Thoracic aorta (tissue), 2 donors: ENCODE measurements at regions not wholly inside any gene's neighbourhood (a gene's known extent, or its start where the extent isn't known, plus 50 kb on each side); places are given as distances from the start of the nearest gene placed in this dataset.

Source experiments
- ATAC-seq: fragments of 150-250 bp; one replicate; pipeline ENCODE4 v1.8.0; 2017; ENCODE audit warnings: low read depth; ENCODE audit not compliant: insufficient number of reproducible peaks, low FRiP score
- DNase-seq: peaks from one replicate; pipeline ENCODE4 v3.0.0-alpha.2; 2020; ENCODE audit warnings: low spot score
- H3K27ac ChIP-seq, 2 donors: fragments of 200-600 bp; sonication (generic); 1 replicate in 1 of 2; 2 replicates in 1 of 2; pipeline ENCODE4 v1.5.1; 2016; ENCODE audit warnings: mild to moderate bottlenecking in 2 of 2, moderate library complexity in 2 of 2
- H3K27me3 ChIP-seq: fragments of 200-600 bp; sonication (generic); replicated peaks from 2 replicates; pipeline ENCODE4 v1.6.0; 2016; ENCODE audit warnings: mild to moderate bottlenecking; ENCODE audit not compliant: insufficient read depth
- H3K36me3 ChIP-seq: fragments of 200-600 bp; sonication (generic); one replicate; pipeline ENCODE4 v1.5.1; 2016
- H3K4me1 ChIP-seq, 2 donors: fragments of 200-600 bp; sonication (generic); 1 replicate in 1 of 2; 2 replicates in 1 of 2; pipeline versions ENCODE4 v1.5.1 to v1.6.0; 2016; ENCODE audit warnings: low read depth in 2 of 2, mild to moderate bottlenecking in 1 of 2; ENCODE audit not compliant: control insufficient read depth in 1 of 2
- H3K4me3 ChIP-seq: fragments of 200-600 bp; sonication (generic); 2 replicates; pipeline ENCODE4 v1.5.1; 2016; ENCODE audit warnings: mild to moderate bottlenecking
- H3K9me3 ChIP-seq: fragments of 200-600 bp; sonication (generic); 2 replicates; pipeline ENCODE4 v1.5.1; 2016
- TF ChIP-seq, protein P1 (sequence below): fragments of 200-600 bp; sonication (generic); IDR thresholded peaks from one replicate; pipeline ENCODE4 v1.5.1; 2019; ENCODE audit warnings: antibody characterized with exemption

DNA sequence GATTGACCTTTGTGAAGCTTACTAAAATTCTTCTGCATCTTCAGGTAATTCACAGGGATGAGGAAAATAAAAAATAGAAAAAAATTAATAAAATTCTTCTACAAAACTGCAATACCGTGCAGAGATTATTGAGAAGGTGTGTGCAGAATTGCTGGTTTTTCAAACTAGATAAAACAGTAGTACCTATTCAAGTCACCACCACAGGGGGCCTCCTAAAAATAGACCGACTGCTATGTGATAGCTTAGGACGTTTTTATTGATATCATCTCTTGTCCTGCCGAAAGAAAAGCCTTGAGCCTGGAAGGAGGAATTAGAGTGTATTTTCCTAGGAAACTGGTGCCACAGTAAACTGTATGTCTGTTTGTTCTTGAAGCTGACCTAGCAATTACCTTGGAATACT, 325.9 kb downstream of the ZFHX3 start:
- Histone ChIP-seq H3K36me3 (no peaks in the 10 kb centered on the region), H3K27ac (no peak overlapping the region), H3K4me1 (no peaks in the 10 kb centered on the region), H3K9me3 (no peaks in the 10 kb centered on the region), H3K4me3 (no peak overlapping the region), H3K27me3 (no peaks in the 10 kb centered on the region)
- DNase-seq (no peak), ATAC-seq (no peak)
- TF ChIP-seq, protein P1, sequence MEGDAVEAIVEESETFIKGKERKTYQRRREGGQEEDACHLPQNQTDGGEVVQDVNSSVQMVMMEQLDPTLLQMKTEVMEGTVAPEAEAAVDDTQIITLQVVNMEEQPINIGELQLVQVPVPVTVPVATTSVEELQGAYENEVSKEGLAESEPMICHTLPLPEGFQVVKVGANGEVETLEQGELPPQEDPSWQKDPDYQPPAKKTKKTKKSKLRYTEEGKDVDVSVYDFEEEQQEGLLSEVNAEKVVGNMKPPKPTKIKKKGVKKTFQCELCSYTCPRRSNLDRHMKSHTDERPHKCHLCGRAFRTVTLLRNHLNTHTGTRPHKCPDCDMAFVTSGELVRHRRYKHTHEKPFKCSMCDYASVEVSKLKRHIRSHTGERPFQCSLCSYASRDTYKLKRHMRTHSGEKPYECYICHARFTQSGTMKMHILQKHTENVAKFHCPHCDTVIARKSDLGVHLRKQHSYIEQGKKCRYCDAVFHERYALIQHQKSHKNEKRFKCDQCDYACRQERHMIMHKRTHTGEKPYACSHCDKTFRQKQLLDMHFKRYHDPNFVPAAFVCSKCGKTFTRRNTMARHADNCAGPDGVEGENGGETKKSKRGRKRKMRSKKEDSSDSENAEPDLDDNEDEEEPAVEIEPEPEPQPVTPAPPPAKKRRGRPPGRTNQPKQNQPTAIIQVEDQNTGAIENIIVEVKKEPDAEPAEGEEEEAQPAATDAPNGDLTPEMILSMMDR, result no peak

DNA sequence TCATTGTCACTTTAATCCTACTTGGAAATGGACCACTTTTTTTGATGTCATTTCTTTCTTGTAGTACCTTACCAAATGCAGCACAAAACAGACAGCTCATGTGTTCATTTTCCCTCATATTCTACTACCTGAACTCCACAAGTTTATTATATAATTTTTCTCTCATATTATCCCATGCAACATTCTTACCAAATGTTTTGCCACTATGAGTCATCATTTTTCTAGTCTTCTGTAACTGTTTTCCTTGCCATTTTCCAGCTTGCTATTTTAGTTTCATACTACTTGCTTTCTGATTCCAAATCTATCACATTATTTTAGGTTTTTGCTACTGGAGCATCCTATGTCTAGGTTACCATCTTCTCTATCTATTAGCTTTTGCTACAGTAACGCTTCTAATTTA, 332.7 kb downstream of the ZFHX3 start:
- TF ChIP-seq, protein P1, result no peak
- Histone ChIP-seq H3K4me3 (no peak overlapping the region), H3K4me1 (peaks cover 4 to 15% of the 10 kb centered on the region in 2 donors), H3K27me3 (no peaks in the 10 kb centered on the region), H3K36me3 (no peaks in the 10 kb centered on the region), H3K9me3 (peaks cover 20% of the 10 kb centered on the region), H3K27ac (peak overlapping the region in 1 of 2 donors; percentile 3)
- DNase-seq (no peak), ATAC-seq (no peak)

DNA sequence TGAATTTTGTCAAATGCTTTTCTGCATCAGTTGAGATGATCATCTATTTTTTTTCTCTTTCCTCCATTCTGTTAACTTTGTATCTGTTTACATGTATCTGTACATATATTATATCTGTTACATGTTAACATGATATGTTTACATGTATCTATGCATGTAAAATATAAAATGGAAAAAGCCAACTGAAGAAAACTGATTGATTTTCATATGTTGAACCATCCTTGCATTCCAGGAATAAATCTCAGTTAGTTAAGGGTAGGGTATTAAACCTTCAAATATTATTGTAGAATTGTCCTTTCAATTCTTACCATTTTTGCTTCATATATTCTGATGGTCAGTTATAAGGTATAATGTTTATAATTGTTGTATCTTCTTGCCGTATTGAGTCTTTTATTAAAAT, 336.1 kb downstream of the ZFHX3 start:
- no peaks in the 10 kb centered on the region for H3K27me3 ChIP-seq
- H3K4me1 ChIP-seq, result peaks cover 4 to 15% of the 10 kb centered on the region in 2 donors
- no peak overlapping the region for H3K4me3 ChIP-seq
- DNase-seq (no peak), ATAC-seq (no peak)
- TF ChIP-seq, protein P1, result no peak
- no peak overlapping the region for H3K27ac ChIP-seq
- peaks cover 23% of the 10 kb centered on the region for H3K9me3 ChIP-seq
- H3K36me3 ChIP-seq, result no peaks in the 10 kb centered on the region

DNA sequence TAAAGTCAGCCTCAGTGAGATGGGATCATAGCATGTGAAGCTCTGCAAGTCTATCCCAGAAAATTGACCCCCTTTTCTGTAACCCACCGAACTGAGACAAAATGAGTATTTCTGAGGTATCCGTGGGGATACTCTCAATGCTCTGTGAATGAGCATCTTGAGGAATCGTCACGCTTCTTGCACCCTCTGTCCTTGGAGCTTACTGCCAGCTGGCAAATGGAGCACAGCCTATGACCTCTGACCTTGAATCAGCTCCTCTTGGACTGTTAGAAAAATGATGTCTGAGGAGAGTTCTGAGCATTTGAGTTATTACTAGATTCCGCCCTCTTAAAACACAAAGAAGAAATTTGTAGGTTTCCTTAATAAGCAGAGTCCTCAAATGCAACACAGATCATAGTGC, 342.1 kb downstream of the ZFHX3 start:
- DNase-seq, result no peak
- H3K27ac ChIP-seq, result no peak overlapping the region
- peaks cover 7% of the 10 kb centered on the region for H3K9me3 ChIP-seq
- no peaks in the 10 kb centered on the region for H3K27me3 ChIP-seq
- TF ChIP-seq, protein P1, result no peak
- H3K36me3 ChIP-seq, result no peaks in the 10 kb centered on the region
- H3K4me1 ChIP-seq, result no peaks in the 10 kb centered on the region
- ATAC-seq, result no peak
- no peak overlapping the region for H3K4me3 ChIP-seq

DNA sequence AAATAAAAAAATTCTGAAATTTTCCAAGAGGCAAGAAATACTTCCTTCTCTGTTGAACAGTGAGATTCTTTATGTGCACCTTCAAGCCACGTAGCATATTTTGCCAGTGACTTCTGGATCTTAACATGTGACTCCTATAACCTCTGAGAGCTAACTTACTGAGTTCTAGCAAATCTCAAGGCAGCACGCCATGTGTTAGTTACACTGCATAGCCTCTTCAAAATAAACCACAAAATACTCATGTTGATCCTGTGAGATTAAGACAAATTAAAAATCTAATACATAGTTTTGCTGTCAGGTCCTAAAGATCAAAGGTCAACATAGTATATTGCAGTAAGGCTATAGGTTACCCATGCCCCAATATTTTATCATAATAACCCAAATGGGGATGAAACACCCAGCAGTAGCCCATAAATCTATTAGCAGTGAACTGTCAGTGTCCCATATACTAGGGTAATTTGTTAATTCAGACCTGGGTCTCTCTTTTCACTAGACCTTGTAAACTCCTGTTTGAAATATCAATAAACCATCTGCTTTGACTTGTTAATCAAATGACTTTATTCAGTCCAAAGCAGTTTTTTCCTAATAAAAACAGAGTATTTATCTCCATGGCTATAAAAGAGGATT, 343.1 kb downstream of the ZFHX3 start:
- DNase-seq, result no peak
- H3K4me1 ChIP-seq, result no peaks in the 10 kb centered on the region
- no peak for ATAC-seq
- no peak overlapping the region for H3K4me3 ChIP-seq
- H3K9me3 ChIP-seq, result peaks cover 3% of the 10 kb centered on the region
- TF ChIP-seq, protein P1, result no peak
- H3K27me3 ChIP-seq, result no peaks in the 10 kb centered on the region
- H3K36me3 ChIP-seq, result no peaks in the 10 kb centered on the region
- no peak overlapping the region for H3K27ac ChIP-seq
